ENCODE measurements at regions not wholly inside any gene's neighbourhood (a gene's known extent, or its start where the extent isn't known, plus 50 kb on each side); places are given as distances from the start of the nearest gene placed in this dataset.

DNA sequence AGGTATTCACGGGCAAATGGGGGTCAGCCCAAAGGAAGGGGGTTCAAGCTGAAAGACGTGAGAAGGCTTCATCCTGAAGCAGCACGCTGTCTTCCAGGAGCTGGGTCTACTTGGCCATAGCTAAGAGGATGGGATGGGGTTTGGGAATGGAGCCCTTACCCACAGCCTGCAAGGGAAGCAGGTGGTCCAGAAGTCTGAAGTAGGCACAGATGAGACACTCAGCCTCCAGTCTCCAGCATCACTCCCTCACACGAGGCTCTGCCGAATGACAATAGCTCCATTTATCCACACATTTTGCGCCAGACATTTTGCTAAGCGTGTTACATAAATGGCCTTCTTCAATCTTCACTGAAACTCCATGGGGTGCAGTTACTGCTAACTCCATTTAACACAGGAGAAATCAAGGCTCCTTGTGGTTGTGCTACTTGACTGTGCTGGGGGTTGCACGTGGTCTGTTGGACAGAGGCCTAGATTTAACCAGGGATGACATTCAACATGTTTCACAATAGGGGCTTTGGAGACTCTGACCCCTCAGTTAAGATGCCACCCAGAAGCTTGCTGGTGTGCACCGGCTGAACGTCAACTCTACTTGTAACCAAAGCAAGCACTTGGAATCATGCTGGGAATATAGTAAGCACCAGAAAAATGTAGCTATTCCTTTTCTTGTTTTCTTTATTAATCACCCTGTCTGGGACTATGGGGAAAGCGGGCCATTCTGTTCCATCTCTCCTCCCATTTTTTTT, 85.3 kb downstream of the FAM241B start:
- Histone ChIP-seq H3K36me3 (ENCODE audit: control insufficient read depth, insufficient read depth, low read length) (no peaks in the 10 kb centered on the region), H3K9ac (ENCODE audit: insufficient read depth in 1 of 2, low read depth in 2 of 2, low read length in 2 of 2) (no peak overlapping the region), H3K9me3 (replicated peaks; ENCODE audit: control insufficient read depth, insufficient read depth, low read depth, low read length) (no peaks in the 10 kb centered on the region), H2AFZ (ENCODE audit: low read depth, low read length) (no peak overlapping the region), H3K79me2 (ENCODE audit: control insufficient read depth, insufficient read depth, low read length) (no peaks in the 10 kb centered on the region), H4K20me1 (replicated peaks; ENCODE audit: control insufficient read depth, insufficient read depth, low read length) (0 out of 2 replicates have a peak, but pooled peaks cover 9% of the 10 kb centered on the region), H3K27me3 (ENCODE audit: control insufficient read depth in 2 of 2, insufficient read depth in 2 of 2, low read length in 2 of 2) (peaks cover 3 to 39% of the 10 kb centered on the region in 2 experiments), H3K4me1 (replicated peaks in 1 of 2; ENCODE audit: control insufficient read depth in 2 of 2, insufficient read depth in 2 of 2, low read length in 2 of 2) (no peaks in the 10 kb centered on the region), H3K27ac (ENCODE audit: extremely low read depth, low read depth, low read length) (no peak overlapping the region), H3K4me3 (no peak overlapping the region), H3K9me1 (ENCODE audit: control insufficient read depth, insufficient read depth, low read length) (no peaks in the 10 kb centered on the region), H3K4me2 (ENCODE audit: insufficient read depth, low read length) (no peak overlapping the region)
- BruUV-seq (replicated peaks), result no TSS peak
- DNase-seq (ENCODE audit: extremely low read depth in 1 of 4, low spot score in 3 of 4) (no peak), ATAC-seq (no peak), FAIRE-seq (no peak)
- ChIA-PET CTCF (ENCODE audit: low intra/inter-chr PET ratio) (interaction anchor here (3.2 kb wide), 1 partner anchor 71 kb away, joined by 21 read pairs; no protein-coding TSS in a partner anchor), POLR2A (interaction anchor here (0.6 to 1.2 kb wide), 4 partner anchors 9 to 182 kb away, joined by 3 to 4 read pairs (median 3); no protein-coding TSS in a partner anchor)
- under 1% methylated on average over 11 of the region's 11 CpGs for WGBS (ENCODE audit: insufficient coverage, low coverage, missing lambda C conversion rate)
- in situ Hi-C loops (cut with MboI), result no loop called here
- intact Hi-C loops (cut with micrococcal nuclease), result no loop called here
- no peak for TF ChIP-seq ASH1L (IDR thresholded peaks at IDR 0.05; ENCODE audit: borderline replicate concordance, low read depth, partially characterized antibody)
- no peak for TF ChIP-seq HLTF (IDR thresholded peaks at IDR 0.05)
- TF ChIP-seq, protein P1, sequence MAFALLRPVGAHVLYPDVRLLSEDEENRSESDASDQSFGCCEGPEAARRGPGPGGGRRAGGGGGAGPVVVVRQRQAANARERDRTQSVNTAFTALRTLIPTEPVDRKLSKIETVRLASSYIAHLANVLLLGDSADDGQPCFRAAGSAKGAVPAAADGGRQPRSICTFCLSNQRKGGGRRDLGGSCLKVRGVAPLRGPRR (CRISPR knock-in tag; IDR thresholded peaks at IDR 0.05), result no peak
- TF ChIP-seq ZNF583 (CRISPR knock-in tag; IDR thresholded peaks at IDR 0.05), result no peak
- TF ChIP-seq SOX6 (IDR thresholded peaks at IDR 0.05), result no peak
- TF ChIP-seq HNRNPK (IDR thresholded peaks at IDR 0.05; ENCODE audit: low read depth, low read length, poor library complexity, severe bottlenecking), result no peak
- TF ChIP-seq, protein P2, sequence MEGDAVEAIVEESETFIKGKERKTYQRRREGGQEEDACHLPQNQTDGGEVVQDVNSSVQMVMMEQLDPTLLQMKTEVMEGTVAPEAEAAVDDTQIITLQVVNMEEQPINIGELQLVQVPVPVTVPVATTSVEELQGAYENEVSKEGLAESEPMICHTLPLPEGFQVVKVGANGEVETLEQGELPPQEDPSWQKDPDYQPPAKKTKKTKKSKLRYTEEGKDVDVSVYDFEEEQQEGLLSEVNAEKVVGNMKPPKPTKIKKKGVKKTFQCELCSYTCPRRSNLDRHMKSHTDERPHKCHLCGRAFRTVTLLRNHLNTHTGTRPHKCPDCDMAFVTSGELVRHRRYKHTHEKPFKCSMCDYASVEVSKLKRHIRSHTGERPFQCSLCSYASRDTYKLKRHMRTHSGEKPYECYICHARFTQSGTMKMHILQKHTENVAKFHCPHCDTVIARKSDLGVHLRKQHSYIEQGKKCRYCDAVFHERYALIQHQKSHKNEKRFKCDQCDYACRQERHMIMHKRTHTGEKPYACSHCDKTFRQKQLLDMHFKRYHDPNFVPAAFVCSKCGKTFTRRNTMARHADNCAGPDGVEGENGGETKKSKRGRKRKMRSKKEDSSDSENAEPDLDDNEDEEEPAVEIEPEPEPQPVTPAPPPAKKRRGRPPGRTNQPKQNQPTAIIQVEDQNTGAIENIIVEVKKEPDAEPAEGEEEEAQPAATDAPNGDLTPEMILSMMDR (IDR thresholded peaks at IDR 0.05 in 2 of 3, conservative IDR thresholded peaks at IDR 0.05 in 1 of 3; ENCODE audit: insufficient read depth in 2 of 3, low read depth in 1 of 3, low read length in 3 of 3), result no peak
- TF ChIP-seq ZNF175 (CRISPR knock-in tag; IDR thresholded peaks at IDR 0.05; ENCODE audit: low read depth), result no peak
- no peak for TF ChIP-seq SAFB2 (IDR thresholded peaks at IDR 0.05; ENCODE audit: borderline replicate concordance, low read depth, low read length, severe bottlenecking)
- TF ChIP-seq HMGN3 (IDR thresholded peaks at IDR 0.05; ENCODE audit: borderline replicate concordance, extremely low read depth, insufficient read length, low read depth, low read length), result no peak
- TF ChIP-seq, protein P3, sequence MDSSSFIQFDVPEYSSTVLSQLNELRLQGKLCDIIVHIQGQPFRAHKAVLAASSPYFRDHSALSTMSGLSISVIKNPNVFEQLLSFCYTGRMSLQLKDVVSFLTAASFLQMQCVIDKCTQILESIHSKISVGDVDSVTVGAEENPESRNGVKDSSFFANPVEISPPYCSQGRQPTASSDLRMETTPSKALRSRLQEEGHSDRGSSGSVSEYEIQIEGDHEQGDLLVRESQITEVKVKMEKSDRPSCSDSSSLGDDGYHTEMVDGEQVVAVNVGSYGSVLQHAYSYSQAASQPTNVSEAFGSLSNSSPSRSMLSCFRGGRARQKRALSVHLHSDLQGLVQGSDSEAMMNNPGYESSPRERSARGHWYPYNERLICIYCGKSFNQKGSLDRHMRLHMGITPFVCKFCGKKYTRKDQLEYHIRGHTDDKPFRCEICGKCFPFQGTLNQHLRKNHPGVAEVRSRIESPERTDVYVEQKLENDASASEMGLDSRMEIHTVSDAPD (CRISPR knock-in tag; IDR thresholded peaks at IDR 0.05), result no peak
- no peak for TF ChIP-seq ZC3H4 (CRISPR knock-in tag; IDR thresholded peaks at IDR 0.05; ENCODE audit: borderline replicate concordance)

Data from K562 (cell line).